ENCODE measurements at regions not wholly inside any gene's neighbourhood (a gene's known extent, or its start where the extent isn't known, plus 50 kb on each side); places are given as distances from the start of the nearest gene placed in this dataset.

DNA sequence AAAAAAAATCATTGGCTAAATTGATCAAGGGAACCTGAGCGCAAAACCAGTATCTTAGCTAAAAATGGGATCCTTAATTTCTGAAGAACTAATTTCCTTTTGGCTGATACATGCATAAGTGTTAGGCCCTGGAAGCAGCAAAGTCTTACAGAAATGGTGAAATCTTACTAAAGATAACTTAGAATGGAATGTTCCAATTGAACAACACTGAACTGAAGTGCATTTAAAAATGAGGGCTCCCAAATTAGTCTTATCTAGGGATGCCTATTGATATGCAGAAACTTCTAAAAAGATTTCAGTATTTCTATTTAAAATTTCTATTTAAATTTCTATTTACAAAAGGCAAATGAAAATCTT, 120.7 kb upstream of the BANK1 start:
- H3K9ac ChIP-seq (ENCODE audit: low read depth, low read length, poor library complexity, severe bottlenecking) = no peak overlapping the region
- no peaks in the 10 kb centered on the region for H3K27me3 ChIP-seq (ENCODE audit: insufficient read depth, low read length, poor library complexity, severe bottlenecking)
- no peak for TF ChIP-seq EZH2phosphoT487 (IDR thresholded peaks at IDR 0.05; ENCODE audit: borderline replicate concordance)
- TF ChIP-seq, protein P1, sequence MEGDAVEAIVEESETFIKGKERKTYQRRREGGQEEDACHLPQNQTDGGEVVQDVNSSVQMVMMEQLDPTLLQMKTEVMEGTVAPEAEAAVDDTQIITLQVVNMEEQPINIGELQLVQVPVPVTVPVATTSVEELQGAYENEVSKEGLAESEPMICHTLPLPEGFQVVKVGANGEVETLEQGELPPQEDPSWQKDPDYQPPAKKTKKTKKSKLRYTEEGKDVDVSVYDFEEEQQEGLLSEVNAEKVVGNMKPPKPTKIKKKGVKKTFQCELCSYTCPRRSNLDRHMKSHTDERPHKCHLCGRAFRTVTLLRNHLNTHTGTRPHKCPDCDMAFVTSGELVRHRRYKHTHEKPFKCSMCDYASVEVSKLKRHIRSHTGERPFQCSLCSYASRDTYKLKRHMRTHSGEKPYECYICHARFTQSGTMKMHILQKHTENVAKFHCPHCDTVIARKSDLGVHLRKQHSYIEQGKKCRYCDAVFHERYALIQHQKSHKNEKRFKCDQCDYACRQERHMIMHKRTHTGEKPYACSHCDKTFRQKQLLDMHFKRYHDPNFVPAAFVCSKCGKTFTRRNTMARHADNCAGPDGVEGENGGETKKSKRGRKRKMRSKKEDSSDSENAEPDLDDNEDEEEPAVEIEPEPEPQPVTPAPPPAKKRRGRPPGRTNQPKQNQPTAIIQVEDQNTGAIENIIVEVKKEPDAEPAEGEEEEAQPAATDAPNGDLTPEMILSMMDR (conservative IDR thresholded peaks at IDR 0.05; ENCODE audit: low read length) = no peak
- no peaks in the 10 kb centered on the region for H3K79me2 ChIP-seq (ENCODE audit: insufficient read depth, low read length)
- no peaks in the 10 kb centered on the region for H3K9me2 ChIP-seq (replicated peaks; ENCODE audit: low read depth, low read length)
- no peaks in the 10 kb centered on the region for H3K4me1 ChIP-seq (ENCODE audit: insufficient read depth, low read length, poor library complexity, severe bottlenecking)
- H3F3A ChIP-seq (ENCODE audit: low read depth) = no peaks in the 10 kb centered on the region
- no peaks in the 10 kb centered on the region for H4K20me1 ChIP-seq (ENCODE audit: insufficient read depth, low read length, poor library complexity, severe bottlenecking)
- H3K36me3 ChIP-seq (ENCODE audit: insufficient read depth, low read length) = no peaks in the 10 kb centered on the region
- H2AFZ ChIP-seq (ENCODE audit: low read length) = no peak overlapping the region
- no peak overlapping the region for H3K4me2 ChIP-seq (ENCODE audit: low read depth, low read length, poor library complexity, severe bottlenecking)
- no peak overlapping the region for H3K4me3 ChIP-seq (ENCODE audit: low read length, poor library complexity, severe bottlenecking)
- H3K9me3 ChIP-seq (ENCODE audit: insufficient read depth, low read depth, low read length) = no peaks in the 10 kb centered on the region

DNA sequence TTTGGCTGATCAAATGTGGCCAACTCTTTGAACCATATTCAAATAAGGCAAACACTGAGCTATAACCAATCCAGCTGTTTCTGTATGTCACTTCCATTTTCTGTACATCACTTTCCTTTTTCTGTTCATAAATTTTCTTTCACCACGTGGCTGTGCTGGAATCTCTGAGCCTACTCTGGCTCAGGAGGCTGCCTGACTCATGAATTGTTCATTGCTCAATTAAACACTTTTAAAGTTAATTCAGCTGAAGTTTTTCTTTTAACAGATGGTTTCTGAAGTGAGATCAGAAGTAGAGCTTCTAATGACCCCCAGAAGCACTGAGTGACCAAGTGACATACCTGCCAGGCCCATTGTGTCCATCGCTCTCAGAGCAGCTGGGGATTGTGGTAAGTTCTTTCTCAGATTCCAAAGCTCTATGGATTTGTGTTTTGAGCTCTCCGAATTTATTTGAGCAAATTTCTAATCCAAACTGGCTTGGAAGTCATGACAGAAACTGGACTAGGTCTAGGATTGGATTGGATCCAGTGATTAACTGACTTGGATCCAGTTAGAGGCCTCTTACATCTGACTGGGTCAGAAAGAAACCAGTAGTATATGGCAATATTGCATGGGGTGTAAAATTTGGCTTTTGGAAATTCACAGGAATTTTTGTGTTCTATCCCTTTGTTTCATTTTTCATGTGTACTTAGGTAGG, 121.2 kb upstream of the BANK1 start:
- TF ChIP-seq, protein P1 (conservative IDR thresholded peaks at IDR 0.05; ENCODE audit: low read length) = no peak
- TF ChIP-seq EZH2phosphoT487 (IDR thresholded peaks at IDR 0.05; ENCODE audit: borderline replicate concordance) = no peak
- H3K79me2 ChIP-seq (ENCODE audit: insufficient read depth, low read length) = no peaks in the 10 kb centered on the region
- no peak overlapping the region for H2AFZ ChIP-seq (ENCODE audit: low read length)
- no peaks in the 10 kb centered on the region for H3F3A ChIP-seq (ENCODE audit: low read depth)
- no peak overlapping the region for H3K9ac ChIP-seq (ENCODE audit: low read depth, low read length, poor library complexity, severe bottlenecking)
- H3K4me3 ChIP-seq (ENCODE audit: low read length, poor library complexity, severe bottlenecking) = no peak overlapping the region
- H3K9me3 ChIP-seq (ENCODE audit: insufficient read depth, low read depth, low read length) = no peaks in the 10 kb centered on the region
- no peaks in the 10 kb centered on the region for H3K27me3 ChIP-seq (ENCODE audit: insufficient read depth, low read length, poor library complexity, severe bottlenecking)
- H3K4me2 ChIP-seq (ENCODE audit: low read depth, low read length, poor library complexity, severe bottlenecking) = no peak overlapping the region
- H3K9me2 ChIP-seq (replicated peaks; ENCODE audit: low read depth, low read length) = no peaks in the 10 kb centered on the region
- no peaks in the 10 kb centered on the region for H3K4me1 ChIP-seq (ENCODE audit: insufficient read depth, low read length, poor library complexity, severe bottlenecking)
- H4K20me1 ChIP-seq (ENCODE audit: insufficient read depth, low read length, poor library complexity, severe bottlenecking) = no peaks in the 10 kb centered on the region
- H3K36me3 ChIP-seq (ENCODE audit: insufficient read depth, low read length) = no peaks in the 10 kb centered on the region

DNA sequence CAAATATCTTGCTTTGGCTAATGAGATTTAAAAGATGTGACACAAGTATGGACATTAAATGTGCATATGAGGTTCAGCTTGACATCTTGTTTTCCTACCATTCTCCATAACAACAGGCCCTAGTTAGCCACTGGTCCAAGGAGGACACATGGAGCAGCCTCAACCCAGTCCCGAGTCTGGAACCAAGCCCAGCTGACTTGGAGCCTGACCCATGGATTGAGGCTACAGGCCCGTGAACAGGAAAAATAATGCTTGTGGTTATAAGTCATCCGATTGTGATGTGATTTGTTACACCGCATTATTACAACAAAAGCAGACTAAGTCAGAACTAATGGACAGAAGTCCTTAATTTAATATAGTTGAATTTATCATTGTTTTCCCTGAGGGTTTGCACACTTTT, 123.2 kb upstream of the BANK1 start:
- Histone ChIP-seq H3K4me1 (ENCODE audit: insufficient read depth, low read length, poor library complexity, severe bottlenecking) (no peaks in the 10 kb centered on the region), H3F3A (ENCODE audit: low read depth) (no peaks in the 10 kb centered on the region), H3K27me3 (ENCODE audit: insufficient read depth, low read length, poor library complexity, severe bottlenecking) (no peaks in the 10 kb centered on the region), H3K9me2 (replicated peaks; ENCODE audit: low read depth, low read length) (no peaks in the 10 kb centered on the region), H3K9ac (ENCODE audit: low read depth, low read length, poor library complexity, severe bottlenecking) (no peak overlapping the region), H3K79me2 (ENCODE audit: insufficient read depth, low read length) (no peaks in the 10 kb centered on the region), H3K9me3 (ENCODE audit: insufficient read depth, low read depth, low read length) (no peaks in the 10 kb centered on the region), H4K20me1 (ENCODE audit: insufficient read depth, low read length, poor library complexity, severe bottlenecking) (no peaks in the 10 kb centered on the region), H3K4me2 (ENCODE audit: low read depth, low read length, poor library complexity, severe bottlenecking) (no peak overlapping the region), H3K36me3 (ENCODE audit: insufficient read depth, low read length) (no peaks in the 10 kb centered on the region), H2AFZ (ENCODE audit: low read length) (no peak overlapping the region), H3K4me3 (ENCODE audit: low read length, poor library complexity, severe bottlenecking) (no peak overlapping the region)
- TF ChIP-seq, protein P1 (conservative IDR thresholded peaks at IDR 0.05; ENCODE audit: low read length) = no peak
- TF ChIP-seq EZH2phosphoT487 (IDR thresholded peaks at IDR 0.05; ENCODE audit: borderline replicate concordance) = no peak

Data from Loucy (cell line).